ENCODE measurements at regions not wholly inside any gene's neighbourhood (a gene's known extent, or its start where the extent isn't known, plus 50 kb on each side); places are given as distances from the start of the nearest gene placed in this dataset.
"Not testable (repeated sequence)": the region's sequence is repeated elsewhere in the genome, so short reads cannot be mapped to it uniquely, and the experiment has no call there.

- no peak for ATAC-seq
- Mint-ChIP-seq H3K4me1 (no peaks in the 10 kb centered on the region), H3K27ac (no peak overlapping the region), H3K27me3 (peaks cover 10 to 30% (median 22%) of the 10 kb centered on the region in 5 donors), H3K9me3 (no peaks in the 10 kb centered on the region), H3K4me3 (no peak overlapping the region), H3K36me3 (no peaks in the 10 kb centered on the region)
- POLR2A ChIA-PET, result no interaction called here
- no peak for DNase-seq
These were observed 71.3 kb upstream of the FBXO28 start for GRCh38 chr1:224042557-224043118.

- ATAC-seq (no peak), DNase-seq (no peak)
- H3K27ac Mint-ChIP-seq, result peak overlapping the region in 1 of 10 donors; percentile 0
- H3K27me3 Mint-ChIP-seq, result peaks cover 12 to 33% (median 26%) of the 10 kb centered on the region in 5 donors
- H3K9me3 Mint-ChIP-seq, result no peaks in the 10 kb centered on the region
- POLR2A ChIA-PET, result no interaction called here
- H3K4me3 Mint-ChIP-seq, result no peak overlapping the region
- no peaks in the 10 kb centered on the region for H3K4me1 Mint-ChIP-seq
- no peaks in the 10 kb centered on the region for H3K36me3 Mint-ChIP-seq
These were observed 72.9 kb upstream of the FBXO28 start for GRCh38 chr1:224041032-224041431.

GRCh38 chr1:224040423-224040822 is 73.5 kb upstream of the FBXO28 start:
- POLR2A ChIA-PET, H3K27ac Mint-ChIP-seq, H3K4me3 Mint-ChIP-seq, DNase-seq, H3K9me3 Mint-ChIP-seq, H3K4me1 Mint-ChIP-seq, ATAC-seq, H3K36me3 Mint-ChIP-seq: not testable (repeated sequence)
- H3K27me3 Mint-ChIP-seq, result peaks cover 11 to 30% (median 23%) of the 10 kb centered on the region in 5 donors

- H3K4me1 Mint-ChIP-seq, DNase-seq, H3K9me3 Mint-ChIP-seq, H3K36me3 Mint-ChIP-seq, H3K4me3 Mint-ChIP-seq, POLR2A ChIA-PET, ATAC-seq, H3K27ac Mint-ChIP-seq: not testable (repeated sequence)
- peaks cover 11 to 30% (median 23%) of the 10 kb centered on the region in 5 donors for H3K27me3 Mint-ChIP-seq
These were observed 73.9 kb upstream of the FBXO28 start for GRCh38 chr1:224040006-224040405.

- H3K27ac Mint-ChIP-seq, H3K4me1 Mint-ChIP-seq, H3K36me3 Mint-ChIP-seq, DNase-seq, H3K9me3 Mint-ChIP-seq, H3K4me3 Mint-ChIP-seq, ATAC-seq, POLR2A ChIA-PET: not testable (repeated sequence)
- H3K27me3 Mint-ChIP-seq, result peaks cover 6 to 22% (median 17%) of the 10 kb centered on the region in 5 donors
These were observed 75.1 kb upstream of the FBXO28 start for GRCh38 chr1:224038832-224039231.

- H3K4me1 Mint-ChIP-seq, H3K27ac Mint-ChIP-seq, DNase-seq, ATAC-seq, H3K36me3 Mint-ChIP-seq, POLR2A ChIA-PET, H3K9me3 Mint-ChIP-seq, H3K4me3 Mint-ChIP-seq: not testable (repeated sequence)
- peaks cover 3 to 17% (median 17%) of the 10 kb centered on the region in 5 donors for H3K27me3 Mint-ChIP-seq
These were observed 76.5 kb upstream of the FBXO28 start for GRCh38 chr1:224037362-224037761.

- H3K27ac Mint-ChIP-seq, H3K9me3 Mint-ChIP-seq, H3K4me3 Mint-ChIP-seq, H3K36me3 Mint-ChIP-seq, ATAC-seq, H3K27me3 Mint-ChIP-seq, H3K4me1 Mint-ChIP-seq, DNase-seq, POLR2A ChIA-PET: not testable (repeated sequence)
These were observed 81.2 kb upstream of the FBXO28 start for GRCh38 chr1:224032608-224033276.

GRCh38 chr1:224031986-224032385 is 81.9 kb upstream of the FBXO28 start:
- ATAC-seq, H3K27me3 Mint-ChIP-seq: not testable (repeated sequence)

GRCh38 chr1:224030257-224030656 is 83.7 kb upstream of the FBXO28 start:
- H3K9me3 Mint-ChIP-seq, DNase-seq, H3K36me3 Mint-ChIP-seq, H3K4me3 Mint-ChIP-seq, H3K4me1 Mint-ChIP-seq, POLR2A ChIA-PET, H3K27me3 Mint-ChIP-seq, H3K27ac Mint-ChIP-seq, ATAC-seq: not testable (repeated sequence)

More at GRCh38 chr1:224031986-224032385, 81.9 kb upstream of the FBXO28 start:
- H3K4me1 Mint-ChIP-seq, DNase-seq, H3K27ac Mint-ChIP-seq, POLR2A ChIA-PET, H3K9me3 Mint-ChIP-seq, H3K4me3 Mint-ChIP-seq, H3K36me3 Mint-ChIP-seq: not testable (repeated sequence)

GRCh38 chr1:224029286-224030025 is 84.5 kb upstream of the FBXO28 start:
- ATAC-seq, H3K9me3 Mint-ChIP-seq, H3K4me3 Mint-ChIP-seq, DNase-seq, H3K27me3 Mint-ChIP-seq, POLR2A ChIA-PET, H3K4me1 Mint-ChIP-seq, H3K36me3 Mint-ChIP-seq, H3K27ac Mint-ChIP-seq: not testable (repeated sequence)

- H3K9me3 Mint-ChIP-seq, H3K4me1 Mint-ChIP-seq, H3K36me3 Mint-ChIP-seq, ATAC-seq, DNase-seq, H3K4me3 Mint-ChIP-seq, H3K27ac Mint-ChIP-seq, H3K27me3 Mint-ChIP-seq, POLR2A ChIA-PET: not testable (repeated sequence)
These were observed 85.1 kb upstream of the FBXO28 start for GRCh38 chr1:224028802-224029201.

GRCh38 chr1:224023122-224023521 is 90.8 kb upstream of the FBXO28 start:
- H3K4me3 Mint-ChIP-seq, POLR2A ChIA-PET, H3K27ac Mint-ChIP-seq, H3K36me3 Mint-ChIP-seq, H3K9me3 Mint-ChIP-seq, DNase-seq, H3K27me3 Mint-ChIP-seq, ATAC-seq, H3K4me1 Mint-ChIP-seq: not testable (repeated sequence)

GRCh38 chr1:224022249-224022970 is 91.5 kb upstream of the FBXO28 start:
- H3K4me1 Mint-ChIP-seq, ATAC-seq, DNase-seq, H3K36me3 Mint-ChIP-seq, H3K27ac Mint-ChIP-seq, H3K9me3 Mint-ChIP-seq, H3K4me3 Mint-ChIP-seq, H3K27me3 Mint-ChIP-seq, POLR2A ChIA-PET: not testable (repeated sequence)

Measured in naive thymus-derived CD8-positive, alpha-beta T cell (primary cell).